Endothelial cell of umbilical vein (primary cell): ENCODE measurements at regions not wholly inside any gene's neighbourhood (a gene's known extent, or its start where the extent isn't known, plus 50 kb on each side); places are given as distances from the start of the nearest gene placed in this dataset.

Experiments used
- EZH2 ChIP-seq: IDR thresholded peaks from 2 replicates; pipeline ENCODE4 v1.6.1; 2012; ENCODE audit warnings: borderline replicate concordance, low read depth, mild to moderate bottlenecking, moderate library complexity, low read length, inconsistent platforms; ENCODE audit not compliant: severe bottlenecking
- FOS ChIP-seq: IDR thresholded peaks from 2 replicates; pipeline ENCODE4 v1.6.1; 2011; ENCODE audit warnings: mild to moderate bottlenecking, low read length, moderate library complexity, borderline replicate concordance; ENCODE audit not compliant: insufficient read depth
- GATA2 ChIP-seq: IDR thresholded peaks from 2 replicates; pipeline ENCODE4 v1.7.0; 2011; ENCODE audit warnings: low read depth, mild to moderate bottlenecking, moderate library complexity, mixed read lengths, low read length; ENCODE audit not compliant: insufficient read length, insufficient read depth
- JUN ChIP-seq: IDR thresholded peaks from 2 replicates; pipeline ENCODE4 v1.6.1; 2011; ENCODE audit warnings: borderline replicate concordance, low read depth; ENCODE audit not compliant: insufficient read length, insufficient read depth
- MYC ChIP-seq: IDR thresholded peaks from one replicate; pipeline ENCODE4 v1.6.1; 2011; ENCODE audit warnings: mild to moderate bottlenecking, low read depth, low read length
- POLR2A ChIP-seq: IDR thresholded peaks from 2 replicates; pipeline ENCODE4 v1.6.1; 2012; ENCODE audit warnings: low read depth, mild to moderate bottlenecking, control low read depth, low read length
- POLR2AphosphoS5 ChIP-seq: IDR thresholded peaks from 2 replicates; pipeline ENCODE4 v1.6.1; 2012; ENCODE audit warnings: low read depth, mild to moderate bottlenecking, control low read depth, low read length, moderate library complexity; ENCODE audit not compliant: insufficient read depth
- TF ChIP-seq, protein P1 (sequence below), 2 donors: IDR thresholded peaks; 1 replicate in 1 of 2; 2 replicates in 1 of 2; pipeline ENCODE4 v1.5.1; 2011; ENCODE audit warnings: low read length in 2 of 2, mild to moderate bottlenecking in 2 of 2, moderate library complexity in 2 of 2, control low read depth in 1 of 2, inconsistent platforms in 1 of 2, low read depth in 1 of 2; ENCODE audit not compliant: insufficient read depth in 1 of 2; ENCODE audit errors: extremely low read depth in 1 of 2
- TF ChIP-seq, protein P2 (sequence below): IDR thresholded peaks from 2 replicates; pipeline ENCODE4 v1.6.1; 2011; ENCODE audit not compliant: insufficient read depth, insufficient read length

DNA sequence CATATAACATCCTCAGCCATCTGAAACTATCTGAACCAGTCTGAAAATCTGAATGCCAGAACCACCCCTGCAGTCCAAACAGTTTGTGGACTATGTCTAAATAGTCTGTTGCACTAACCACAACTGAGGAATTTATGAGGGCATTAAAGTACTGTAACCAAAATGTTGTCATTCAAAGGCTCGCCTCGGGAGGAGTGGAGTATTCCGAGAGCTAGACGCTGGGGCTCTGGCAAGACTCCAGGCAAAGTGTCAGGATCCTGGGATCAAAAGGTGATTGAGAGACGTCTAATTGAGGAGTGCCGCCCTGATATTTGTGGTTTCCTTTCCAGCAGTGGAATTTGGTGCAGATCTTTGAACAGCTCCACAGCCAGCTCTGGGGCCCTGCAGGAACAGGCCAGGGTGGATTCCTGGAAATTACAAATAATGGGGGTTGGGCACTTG lies 142.9 kb upstream of the MYOCD start:
- TF ChIP-seq, protein P1, sequence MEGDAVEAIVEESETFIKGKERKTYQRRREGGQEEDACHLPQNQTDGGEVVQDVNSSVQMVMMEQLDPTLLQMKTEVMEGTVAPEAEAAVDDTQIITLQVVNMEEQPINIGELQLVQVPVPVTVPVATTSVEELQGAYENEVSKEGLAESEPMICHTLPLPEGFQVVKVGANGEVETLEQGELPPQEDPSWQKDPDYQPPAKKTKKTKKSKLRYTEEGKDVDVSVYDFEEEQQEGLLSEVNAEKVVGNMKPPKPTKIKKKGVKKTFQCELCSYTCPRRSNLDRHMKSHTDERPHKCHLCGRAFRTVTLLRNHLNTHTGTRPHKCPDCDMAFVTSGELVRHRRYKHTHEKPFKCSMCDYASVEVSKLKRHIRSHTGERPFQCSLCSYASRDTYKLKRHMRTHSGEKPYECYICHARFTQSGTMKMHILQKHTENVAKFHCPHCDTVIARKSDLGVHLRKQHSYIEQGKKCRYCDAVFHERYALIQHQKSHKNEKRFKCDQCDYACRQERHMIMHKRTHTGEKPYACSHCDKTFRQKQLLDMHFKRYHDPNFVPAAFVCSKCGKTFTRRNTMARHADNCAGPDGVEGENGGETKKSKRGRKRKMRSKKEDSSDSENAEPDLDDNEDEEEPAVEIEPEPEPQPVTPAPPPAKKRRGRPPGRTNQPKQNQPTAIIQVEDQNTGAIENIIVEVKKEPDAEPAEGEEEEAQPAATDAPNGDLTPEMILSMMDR (IDR thresholded peaks at IDR 0.05; ENCODE audit: extremely low read depth in 1 of 2, insufficient read depth in 1 of 2, low read depth in 1 of 2, low read length in 2 of 2) = no peak
- TF ChIP-seq POLR2AphosphoS5 = no peak
- no peak for TF ChIP-seq MYC
- no peak for TF ChIP-seq POLR2A
- no peak for TF ChIP-seq EZH2
- TF ChIP-seq, protein P2, sequence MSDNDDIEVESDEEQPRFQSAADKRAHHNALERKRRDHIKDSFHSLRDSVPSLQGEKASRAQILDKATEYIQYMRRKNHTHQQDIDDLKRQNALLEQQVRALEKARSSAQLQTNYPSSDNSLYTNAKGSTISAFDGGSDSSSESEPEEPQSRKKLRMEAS = no peak
- TF ChIP-seq JUN = no peak
- no peak for TF ChIP-seq GATA2
- no peak for TF ChIP-seq FOS
